ENCODE measurements at regions not wholly inside any gene's neighbourhood (a gene's known extent, or its start where the extent isn't known, plus 50 kb on each side); places are given as distances from the start of the nearest gene placed in this dataset.

DNA sequence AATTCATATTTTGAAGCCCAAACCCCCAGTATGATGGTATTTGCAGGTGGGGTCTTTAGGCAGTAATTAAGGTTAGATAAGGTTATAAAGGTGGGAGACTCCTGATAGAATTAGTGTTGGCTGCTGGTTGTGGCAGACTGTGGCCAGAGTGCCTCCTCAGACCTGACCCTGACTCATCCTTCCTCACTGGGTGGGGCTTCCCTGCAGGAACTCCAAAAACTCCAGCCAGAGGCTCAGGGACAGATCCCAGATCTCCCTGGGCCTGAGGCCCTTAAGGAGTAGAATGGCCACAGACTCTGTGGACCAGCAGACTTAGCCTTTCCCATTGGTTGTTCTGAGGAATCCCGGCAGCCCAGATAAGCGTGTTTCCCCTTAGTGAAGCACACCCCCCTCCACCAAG, 463.0 kb upstream of the CPEB2 start:
- H3K27me3 Mint-ChIP-seq (ENCODE audit: insufficient read depth, low read depth, poor library complexity) = peaks cover 2% of the 10 kb centered on the region
- Histone ChIP-seq H2AFZ (no peak overlapping the region), H3K4me2 (no peak overlapping the region), H3K27ac (ENCODE audit: low read depth) (no peak overlapping the region), H4K20me1 (replicated peaks; ENCODE audit: insufficient read depth) (no peaks in the 10 kb centered on the region), H3K36me3 (ENCODE audit: insufficient read depth) (no peaks in the 10 kb centered on the region), H3K4me3 (no peak overlapping the region), H3K4me1 (ENCODE audit: insufficient read depth) (no peaks in the 10 kb centered on the region), H3K27me3 (ENCODE audit: insufficient read depth) (no peaks in the 10 kb centered on the region), H3K9me2 (ENCODE audit: insufficient read depth) (no peaks in the 10 kb centered on the region; the same call in 1 of the 2 replicates), H3F3A (replicated peaks; ENCODE audit: low read depth) (no peaks in the 10 kb centered on the region), H3K79me2 (replicated peaks; ENCODE audit: insufficient read depth) (no peaks in the 10 kb centered on the region)
- no peak overlapping the region for H3K27ac Mint-ChIP-seq
- H3K36me3 Mint-ChIP-seq (ENCODE audit: low read depth) = no peaks in the 10 kb centered on the region
- H3K9me3 Mint-ChIP-seq = no peaks in the 10 kb centered on the region; the same call in 2 of the 3 replicates
- DNase-seq (ENCODE audit: low spot score) (no peak), ATAC-seq (no peak)
- TF ChIP-seq NANOG (IDR thresholded peaks at IDR 0.05; ENCODE audit: borderline replicate concordance) (no peak), POLR2AphosphoS5 (IDR thresholded peaks at IDR 0.05; ENCODE audit: low read depth) (no peak), STAT1 (IDR thresholded peaks at IDR 0.05; ENCODE audit: unreplicated experiment) (no peak), ZNF331 (CRISPR knock-in tag; IDR thresholded peaks at IDR 0.05; ENCODE audit: low read depth) (no peak), CTCF (conservative IDR thresholded peaks at IDR 0.05; ENCODE audit: low read depth in 2 of 2) (no peak), ZNF114 (CRISPR knock-in tag; IDR thresholded peaks at IDR 0.05) (no peak), JUNB (IDR thresholded peaks at IDR 0.05; ENCODE audit: unreplicated experiment) (no peak), ZNF462 (CRISPR knock-in tag; IDR thresholded peaks at IDR 0.05) (no peak), ETS1 (IDR thresholded peaks at IDR 0.05) (no peak), EZH2 (IDR thresholded peaks at IDR 0.05; ENCODE audit: low read depth, unreplicated experiment) (no peak), CREB1 (CRISPR knock-in tag; IDR thresholded peaks at IDR 0.05; ENCODE audit: low read depth) (no peak), EZH2phosphoT487 (IDR thresholded peaks at IDR 0.05; ENCODE audit: unreplicated experiment) (no peak), REST (IDR thresholded peaks at IDR 0.05; ENCODE audit: unreplicated experiment) (no peak)
- H3K4me1 Mint-ChIP-seq = no peaks in the 10 kb centered on the region
- H3K4me3 Mint-ChIP-seq = no peak overlapping the region

Data from GM23338 (cell line).